ENCODE measurements at regions not wholly inside any gene's neighbourhood (a gene's known extent, or its start where the extent isn't known, plus 50 kb on each side); places are given as distances from the start of the nearest gene placed in this dataset.

DNA sequence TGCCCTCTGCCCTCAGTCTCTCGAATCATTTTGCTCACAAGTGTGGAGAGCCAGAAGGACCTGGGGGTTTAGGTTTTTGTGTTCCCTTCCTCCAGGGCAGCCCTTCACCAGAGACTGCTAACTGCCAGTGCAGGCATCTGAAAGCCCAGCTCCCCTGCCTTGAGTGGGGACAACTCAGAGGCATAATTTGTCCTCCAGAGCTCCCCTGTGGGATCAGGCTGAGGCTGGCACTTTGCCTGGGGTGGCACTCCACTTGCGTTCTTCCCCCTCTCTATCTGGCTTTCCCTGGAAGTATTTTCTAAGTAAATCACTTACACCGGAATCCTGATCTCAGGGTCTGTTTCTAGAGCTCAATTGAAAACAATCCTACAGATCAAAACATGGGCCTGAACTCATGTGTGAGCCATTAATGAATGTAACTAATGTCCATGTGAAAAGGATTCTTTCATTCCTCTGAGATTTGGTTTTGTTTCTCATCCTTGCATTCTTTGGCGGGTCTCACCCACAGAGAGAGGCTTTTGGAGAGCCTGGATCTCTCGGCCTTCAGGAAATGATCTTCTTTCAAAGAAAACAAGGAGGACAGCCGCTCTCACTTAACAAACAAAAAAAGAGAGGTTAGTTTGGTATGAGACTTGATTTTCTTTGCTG is 125.7 kb upstream of the RIPOR2 start:
- Histone ChIP-seq H2BK120ac (ENCODE audit: low read depth, low read length, poor library complexity, severe bottlenecking) (no peak overlapping the region), H3K4me1 (ENCODE audit: insufficient read depth, low read length) (peaks cover 2% of the 10 kb centered on the region; the same call in 1 of the 2 replicates), H2AFZ (ENCODE audit: low read length) (no peak overlapping the region), H4K91ac (ENCODE audit: insufficient read length, low read depth, low read length) (no peak overlapping the region), H2BK5ac (ENCODE audit: insufficient read length, low read length) (no peak overlapping the region), H3K9me3 (ENCODE audit: control insufficient read depth, low read depth, low read length) (no peaks in the 10 kb centered on the region), H2BK15ac (ENCODE audit: low read depth, low read length) (no peak overlapping the region), H3K18ac (ENCODE audit: insufficient read length, low read depth, low read length) (no peak overlapping the region), H4K8ac (replicated peaks; ENCODE audit: insufficient read length, low read depth, low read length) (no peak overlapping the region), H3K56ac (ENCODE audit: insufficient read length, low read depth, low read length) (no peak overlapping the region), H2BK20ac (ENCODE audit: low read depth, low read length, poor library complexity, severe bottlenecking) (no peak overlapping the region), H3K79me2 (ENCODE audit: insufficient read depth, low read length) (no peaks in the 10 kb centered on the region), H3K79me1 (ENCODE audit: insufficient read depth, low read depth, low read length, poor library complexity, severe bottlenecking) (no peaks in the 10 kb centered on the region), H3K4ac (ENCODE audit: low read depth, low read length) (no peak overlapping the region), H3K23me2 (ENCODE audit: insufficient read length, low read depth, low read length, poor library complexity, severe bottlenecking) (no peaks in the 10 kb centered on the region), H3T11ph (ENCODE audit: low read length) (no peak overlapping the region), H3K9ac (ENCODE audit: extremely low read depth, insufficient read length, low read length) (no peak overlapping the region), H2BK12ac (ENCODE audit: insufficient read length, low read depth, low read length) (no peak overlapping the region), H4K5ac (ENCODE audit: insufficient read length, low read depth, low read length) (no peak overlapping the region), H4K20me1 (ENCODE audit: control insufficient read depth, insufficient read depth, insufficient read length) (no peaks in the 10 kb centered on the region), H3K14ac (ENCODE audit: insufficient read depth, low read length) (0 out of 2 replicates have a peak overlapping the region, but pooled peaks have one; percentile 6), H2AK5ac (ENCODE audit: insufficient read length, low read length) (no peak overlapping the region), H3K4me2 (ENCODE audit: insufficient read depth, insufficient read length, low read length) (no peak overlapping the region), H3K27ac (ENCODE audit: insufficient read length, low read depth, low read length) (peak overlapping the region; percentile 75), H3K23ac (ENCODE audit: insufficient read length, low read depth, low read length) (no peak overlapping the region), H3K27me3 (ENCODE audit: insufficient read depth, low read length) (no peaks in the 10 kb centered on the region)
- Mint-ChIP-seq H3K9me3 (peaks cover 9 to 11% of the 10 kb centered on the region in 2 experiments; a peak in 4 of 5 replicates), H3K4me3 (peak overlapping the region in 1 of 2 experiments; percentile 15; a peak in 2 of 5 replicates), H3K27me3 (ENCODE audit: low read depth) (no peaks in the 10 kb centered on the region), H3K36me3 (ENCODE audit: insufficient read depth in 1 of 3, low read depth in 3 of 3) (peaks cover 2 to 11% (median 9%) of the 10 kb centered on the region in 3 experiments; a peak in 5 of 7 replicates), H3K4me1 (peaks cover 25 to 27% of the 10 kb centered on the region in 2 experiments), H3K27ac (peak overlapping the region; percentile 72 to 96 (median 95))
- no peak for DNase-seq
- no peak for TF ChIP-seq CTCF (conservative IDR thresholded peaks at IDR 0.05)
- WGBS (ENCODE audit: extremely low coverage, insufficient read length, low lambda C conversion rate), result no CpG with 5 or more reads among the region's 6 CpGs

Data from H9 (cell line).